DOHH2 (cell line): ENCODE measurements at regions not wholly inside any gene's neighbourhood (a gene's known extent, or its start where the extent isn't known, plus 50 kb on each side); places are given as distances from the start of the nearest gene placed in this dataset.

ENCODE experiments used
- H3F3A ChIP-seq: fragments of 200-600 bp; sonication (generic), shearing (Covaris generic); 2 replicates; pipeline ENCODE4 v1.6.0; 2016; ENCODE audit warnings: antibody characterized with exemption, mild to moderate bottlenecking; ENCODE audit not compliant: control insufficient read depth, insufficient read depth
- H3K27ac ChIP-seq: fragments of 200-600 bp; sonication (generic); 2 replicates; pipeline ENCODE4 v1.5.1; 2014; ENCODE audit warnings: low read depth, mild to moderate bottlenecking, low read length, moderate library complexity
- H3K27me3 ChIP-seq: fragments of 200-600 bp; sonication (generic); 2 replicates; pipeline ENCODE4 v1.6.1; 2014; ENCODE audit warnings: mild to moderate bottlenecking, low read length, mixed read lengths; ENCODE audit not compliant: control insufficient read depth
- H3K36me3 ChIP-seq: fragments of 200-600 bp; sonication (generic); 2 replicates; pipeline ENCODE4 v1.6.1; 2014; ENCODE audit warnings: mild to moderate bottlenecking, low read length, moderate library complexity, mixed read lengths; ENCODE audit not compliant: control insufficient read depth
- H3K4me1 ChIP-seq: fragments of 200-600 bp; sonication (generic); 2 replicates; pipeline ENCODE4 v1.6.1; 2014; ENCODE audit warnings: mild to moderate bottlenecking, low read length, mixed read lengths; ENCODE audit not compliant: control insufficient read depth
- H3K4me2 ChIP-seq: fragments of 200-600 bp; sonication (generic); 2 replicates; pipeline ENCODE4 v1.6.0; 2014; ENCODE audit warnings: mild to moderate bottlenecking, low read length, moderate library complexity
- H3K4me3 ChIP-seq: fragments of 200-600 bp; sonication (generic); 2 replicates; pipeline ENCODE4 v1.5.1; 2014; ENCODE audit warnings: mild to moderate bottlenecking, low read length, mixed read lengths
- H3K79me2 ChIP-seq: fragments of 200-600 bp; sonication (generic); 2 replicates; pipeline ENCODE4 v1.6.1; 2014; ENCODE audit warnings: mild to moderate bottlenecking, low read length, mixed read lengths; ENCODE audit not compliant: control insufficient read depth
- H3K9me2 ChIP-seq: fragments of 200-600 bp; sonication (generic); replicated peaks from 2 replicates; pipeline ENCODE4 v1.6.1; 2014; ENCODE audit warnings: mild to moderate bottlenecking, low read length, mixed read lengths; ENCODE audit not compliant: control insufficient read depth
- H3K9me3 ChIP-seq: fragments of 200-600 bp; sonication (generic); 2 replicates; pipeline ENCODE4 v1.6.1; 2014; ENCODE audit warnings: antibody characterized with exemption, low read length, mixed read lengths; ENCODE audit not compliant: control insufficient read depth, insufficient read depth
- H4K20me1 ChIP-seq: fragments of 200-600 bp; sonication (generic); 2 replicates; pipeline ENCODE4 v1.6.0; 2014; ENCODE audit warnings: low read depth, mild to moderate bottlenecking, antibody characterized with exemption, low read length, moderate library complexity; ENCODE audit not compliant: control insufficient read depth, insufficient read depth
- EZH2phosphoT487 ChIP-seq: fragments of 200-600 bp; sonication (generic); IDR thresholded peaks from 2 replicates; pipeline ENCODE4 v1.6.1; 2017; ENCODE audit warnings: borderline replicate concordance, mild to moderate bottlenecking, antibody characterized with exemption, low read length, moderate library complexity, mixed read lengths
- TF ChIP-seq, protein P1 (sequence below): fragments of 200-600 bp; sonication (generic); IDR thresholded peaks from one replicate; pipeline ENCODE4 v1.5.1; 2014; ENCODE audit warnings: antibody characterized with exemption, mild to moderate bottlenecking, low read depth, low read length; ENCODE audit not compliant: poor library complexity, severe bottlenecking

DNA sequence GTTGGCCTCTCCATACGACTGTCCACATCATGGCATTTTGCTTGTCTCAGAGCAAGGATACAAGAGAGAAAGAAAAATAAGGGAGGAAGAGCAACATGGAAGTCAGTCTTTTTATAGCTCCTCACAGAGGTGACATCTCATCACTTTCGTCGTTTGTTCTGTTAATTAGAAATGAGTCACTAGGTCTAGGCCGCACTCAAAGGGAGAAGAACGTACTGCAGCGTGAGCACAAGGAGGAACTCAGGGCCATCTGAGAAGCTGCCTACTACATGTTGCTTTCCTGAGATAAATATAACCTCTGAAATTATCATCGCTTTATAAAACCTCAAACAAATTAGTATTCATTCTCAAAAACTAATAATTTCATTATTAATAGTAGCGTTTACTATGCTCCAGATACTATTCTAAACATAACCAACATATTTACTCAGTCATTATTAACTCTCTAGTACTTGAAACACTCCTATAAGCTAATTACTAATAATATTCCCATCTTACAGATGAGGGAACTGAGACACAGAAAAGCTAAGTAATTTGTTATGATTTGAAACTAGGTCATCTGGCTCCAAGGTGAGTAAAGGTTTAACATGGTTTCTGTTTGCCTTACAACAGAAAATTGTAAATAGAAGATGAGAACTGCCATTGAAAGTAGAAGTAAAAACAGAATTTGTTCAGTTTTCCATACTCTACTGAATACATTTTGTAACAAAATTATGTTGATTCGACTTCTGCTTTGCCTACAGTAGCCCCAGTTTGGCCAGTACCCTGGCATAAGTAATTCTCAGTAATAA is 213.2 kb upstream of the UGT8 start:
- no peaks in the 10 kb centered on the region for H3K9me3 ChIP-seq
- H3K36me3 ChIP-seq, result no peaks in the 10 kb centered on the region
- H3F3A ChIP-seq, result no peaks in the 10 kb centered on the region
- H3K27ac ChIP-seq, result no peak overlapping the region
- H3K27me3 ChIP-seq, result peaks cover 15% of the 10 kb centered on the region; the same call in 1 of the 2 replicates
- no peaks in the 10 kb centered on the region for H4K20me1 ChIP-seq
- no peak for TF ChIP-seq EZH2phosphoT487
- TF ChIP-seq, protein P1, sequence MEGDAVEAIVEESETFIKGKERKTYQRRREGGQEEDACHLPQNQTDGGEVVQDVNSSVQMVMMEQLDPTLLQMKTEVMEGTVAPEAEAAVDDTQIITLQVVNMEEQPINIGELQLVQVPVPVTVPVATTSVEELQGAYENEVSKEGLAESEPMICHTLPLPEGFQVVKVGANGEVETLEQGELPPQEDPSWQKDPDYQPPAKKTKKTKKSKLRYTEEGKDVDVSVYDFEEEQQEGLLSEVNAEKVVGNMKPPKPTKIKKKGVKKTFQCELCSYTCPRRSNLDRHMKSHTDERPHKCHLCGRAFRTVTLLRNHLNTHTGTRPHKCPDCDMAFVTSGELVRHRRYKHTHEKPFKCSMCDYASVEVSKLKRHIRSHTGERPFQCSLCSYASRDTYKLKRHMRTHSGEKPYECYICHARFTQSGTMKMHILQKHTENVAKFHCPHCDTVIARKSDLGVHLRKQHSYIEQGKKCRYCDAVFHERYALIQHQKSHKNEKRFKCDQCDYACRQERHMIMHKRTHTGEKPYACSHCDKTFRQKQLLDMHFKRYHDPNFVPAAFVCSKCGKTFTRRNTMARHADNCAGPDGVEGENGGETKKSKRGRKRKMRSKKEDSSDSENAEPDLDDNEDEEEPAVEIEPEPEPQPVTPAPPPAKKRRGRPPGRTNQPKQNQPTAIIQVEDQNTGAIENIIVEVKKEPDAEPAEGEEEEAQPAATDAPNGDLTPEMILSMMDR, result no peak
- H3K4me2 ChIP-seq, result no peak overlapping the region
- no peak overlapping the region for H3K4me3 ChIP-seq
- H3K79me2 ChIP-seq, result no peaks in the 10 kb centered on the region
- H3K4me1 ChIP-seq, result no peaks in the 10 kb centered on the region
- H3K9me2 ChIP-seq, result no peaks in the 10 kb centered on the region

DNA sequence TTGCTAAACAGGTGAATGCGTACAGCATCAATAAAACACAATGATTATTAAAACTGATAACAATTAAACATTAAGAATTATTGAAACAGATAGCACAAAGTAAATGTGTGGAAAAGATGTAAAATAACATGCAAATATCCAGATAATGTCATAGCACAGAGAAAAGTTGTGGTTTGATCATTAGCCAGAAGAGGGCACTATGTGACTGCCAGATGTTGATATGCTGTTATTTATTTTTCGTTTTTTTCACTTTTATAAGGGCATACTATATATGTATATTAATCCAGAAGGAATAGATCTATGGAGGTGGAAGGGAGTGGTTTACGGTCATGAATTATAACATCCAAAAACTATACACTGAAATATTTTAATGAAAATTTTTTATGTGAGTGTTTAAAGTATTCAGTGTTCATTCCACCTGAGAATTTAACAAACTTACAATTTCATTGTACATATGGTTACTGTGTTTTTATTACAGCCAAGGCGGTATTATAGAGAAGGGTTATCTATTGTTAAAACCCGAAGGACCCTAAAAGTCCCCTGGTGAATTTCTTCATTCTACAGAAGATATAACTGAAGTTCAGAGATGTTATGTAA is 211.9 kb upstream of the UGT8 start:
- Histone ChIP-seq H3K79me2 (no peaks in the 10 kb centered on the region), H3K27ac (no peak overlapping the region), H3K27me3 (peaks cover 15% of the 10 kb centered on the region; the same call in 1 of the 2 replicates), H3K4me3 (no peak overlapping the region), H3F3A (no peaks in the 10 kb centered on the region), H3K4me1 (no peaks in the 10 kb centered on the region), H3K9me2 (no peaks in the 10 kb centered on the region), H4K20me1 (no peaks in the 10 kb centered on the region), H3K9me3 (no peaks in the 10 kb centered on the region), H3K4me2 (no peak overlapping the region), H3K36me3 (no peaks in the 10 kb centered on the region)
- TF ChIP-seq, protein P1, result peak; percentile 62
- no peak for TF ChIP-seq EZH2phosphoT487

DNA sequence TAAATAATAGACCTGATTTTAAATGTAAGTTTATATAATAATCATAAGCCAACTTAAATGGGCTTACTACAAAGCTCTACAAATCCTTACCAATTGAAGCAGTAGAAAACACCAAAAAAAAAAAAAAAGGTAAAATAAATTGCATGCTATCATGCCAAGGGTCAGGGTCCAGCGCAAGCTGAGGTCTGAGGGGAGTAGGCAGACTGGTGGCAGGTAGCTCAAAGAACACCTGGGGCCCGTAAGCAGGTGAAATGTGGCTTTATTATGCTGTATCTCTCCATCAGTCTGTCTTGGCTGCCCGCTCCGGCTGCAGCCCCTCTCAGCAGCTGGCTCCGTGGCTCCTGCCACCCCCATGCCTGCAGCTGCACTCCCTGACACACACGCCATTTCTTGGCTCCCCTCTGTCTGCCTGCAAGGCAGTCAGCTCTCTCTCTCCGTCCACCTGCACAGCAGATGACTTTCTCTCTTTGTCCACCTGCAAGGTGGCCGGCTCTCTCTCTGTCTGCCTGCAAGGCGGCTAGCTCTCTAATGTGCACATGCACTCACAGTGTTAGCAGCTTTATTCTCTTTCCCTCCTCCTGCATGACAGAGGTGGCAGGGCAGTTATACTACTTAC is 209.4 kb upstream of the UGT8 start:
- no peaks in the 10 kb centered on the region for H3K4me1 ChIP-seq

More for the DNA sequence above, 209.4 kb upstream of the UGT8 start:
- H3K9me3 ChIP-seq, result no peaks in the 10 kb centered on the region
- no peak overlapping the region for H3K4me3 ChIP-seq
- H3K9me2 ChIP-seq, result no peaks in the 10 kb centered on the region
- TF ChIP-seq, protein P1, result no peak
- no peak for TF ChIP-seq EZH2phosphoT487
- H4K20me1 ChIP-seq, result no peaks in the 10 kb centered on the region
- no peak overlapping the region for H3K4me2 ChIP-seq
- H3K36me3 ChIP-seq, result no peaks in the 10 kb centered on the region
- no peak overlapping the region for H3K27ac ChIP-seq
- peaks cover 7% of the 10 kb centered on the region for H3K27me3 ChIP-seq
- H3F3A ChIP-seq, result no peaks in the 10 kb centered on the region
- no peaks in the 10 kb centered on the region for H3K79me2 ChIP-seq
